DOHH2 (cell line): ENCODE measurements at regions not wholly inside any gene's neighbourhood (a gene's known extent, or its start where the extent isn't known, plus 50 kb on each side); places are given as distances from the start of the nearest gene placed in this dataset.

Experiments
- H3F3A ChIP-seq: fragments of 200-600 bp; sonication (generic), shearing (Covaris generic); 2 replicates; pipeline ENCODE4 v1.6.0; 2016; ENCODE audit warnings: antibody characterized with exemption, mild to moderate bottlenecking; ENCODE audit not compliant: control insufficient read depth, insufficient read depth
- H3K27ac ChIP-seq: fragments of 200-600 bp; sonication (generic); 2 replicates; pipeline ENCODE4 v1.5.1; 2014; ENCODE audit warnings: low read depth, mild to moderate bottlenecking, low read length, moderate library complexity
- H3K27me3 ChIP-seq: fragments of 200-600 bp; sonication (generic); 2 replicates; pipeline ENCODE4 v1.6.1; 2014; ENCODE audit warnings: mild to moderate bottlenecking, low read length, mixed read lengths; ENCODE audit not compliant: control insufficient read depth
- H3K36me3 ChIP-seq: fragments of 200-600 bp; sonication (generic); 2 replicates; pipeline ENCODE4 v1.6.1; 2014; ENCODE audit warnings: mild to moderate bottlenecking, low read length, moderate library complexity, mixed read lengths; ENCODE audit not compliant: control insufficient read depth
- H3K4me1 ChIP-seq: fragments of 200-600 bp; sonication (generic); 2 replicates; pipeline ENCODE4 v1.6.1; 2014; ENCODE audit warnings: mild to moderate bottlenecking, low read length, mixed read lengths; ENCODE audit not compliant: control insufficient read depth
- H3K4me2 ChIP-seq: fragments of 200-600 bp; sonication (generic); 2 replicates; pipeline ENCODE4 v1.6.0; 2014; ENCODE audit warnings: mild to moderate bottlenecking, low read length, moderate library complexity
- H3K4me3 ChIP-seq: fragments of 200-600 bp; sonication (generic); 2 replicates; pipeline ENCODE4 v1.5.1; 2014; ENCODE audit warnings: mild to moderate bottlenecking, low read length, mixed read lengths
- H3K79me2 ChIP-seq: fragments of 200-600 bp; sonication (generic); 2 replicates; pipeline ENCODE4 v1.6.1; 2014; ENCODE audit warnings: mild to moderate bottlenecking, low read length, mixed read lengths; ENCODE audit not compliant: control insufficient read depth
- H3K9me2 ChIP-seq: fragments of 200-600 bp; sonication (generic); replicated peaks from 2 replicates; pipeline ENCODE4 v1.6.1; 2014; ENCODE audit warnings: mild to moderate bottlenecking, low read length, mixed read lengths; ENCODE audit not compliant: control insufficient read depth
- H3K9me3 ChIP-seq: fragments of 200-600 bp; sonication (generic); 2 replicates; pipeline ENCODE4 v1.6.1; 2014; ENCODE audit warnings: antibody characterized with exemption, low read length, mixed read lengths; ENCODE audit not compliant: control insufficient read depth, insufficient read depth
- H4K20me1 ChIP-seq: fragments of 200-600 bp; sonication (generic); 2 replicates; pipeline ENCODE4 v1.6.0; 2014; ENCODE audit warnings: low read depth, mild to moderate bottlenecking, antibody characterized with exemption, low read length, moderate library complexity; ENCODE audit not compliant: control insufficient read depth, insufficient read depth
- EZH2phosphoT487 ChIP-seq: fragments of 200-600 bp; sonication (generic); IDR thresholded peaks from 2 replicates; pipeline ENCODE4 v1.6.1; 2017; ENCODE audit warnings: borderline replicate concordance, mild to moderate bottlenecking, antibody characterized with exemption, low read length, moderate library complexity, mixed read lengths
- TF ChIP-seq, protein P1 (sequence below): fragments of 200-600 bp; sonication (generic); IDR thresholded peaks from one replicate; pipeline ENCODE4 v1.5.1; 2014; ENCODE audit warnings: antibody characterized with exemption, mild to moderate bottlenecking, low read depth, low read length; ENCODE audit not compliant: poor library complexity, severe bottlenecking

DNA sequence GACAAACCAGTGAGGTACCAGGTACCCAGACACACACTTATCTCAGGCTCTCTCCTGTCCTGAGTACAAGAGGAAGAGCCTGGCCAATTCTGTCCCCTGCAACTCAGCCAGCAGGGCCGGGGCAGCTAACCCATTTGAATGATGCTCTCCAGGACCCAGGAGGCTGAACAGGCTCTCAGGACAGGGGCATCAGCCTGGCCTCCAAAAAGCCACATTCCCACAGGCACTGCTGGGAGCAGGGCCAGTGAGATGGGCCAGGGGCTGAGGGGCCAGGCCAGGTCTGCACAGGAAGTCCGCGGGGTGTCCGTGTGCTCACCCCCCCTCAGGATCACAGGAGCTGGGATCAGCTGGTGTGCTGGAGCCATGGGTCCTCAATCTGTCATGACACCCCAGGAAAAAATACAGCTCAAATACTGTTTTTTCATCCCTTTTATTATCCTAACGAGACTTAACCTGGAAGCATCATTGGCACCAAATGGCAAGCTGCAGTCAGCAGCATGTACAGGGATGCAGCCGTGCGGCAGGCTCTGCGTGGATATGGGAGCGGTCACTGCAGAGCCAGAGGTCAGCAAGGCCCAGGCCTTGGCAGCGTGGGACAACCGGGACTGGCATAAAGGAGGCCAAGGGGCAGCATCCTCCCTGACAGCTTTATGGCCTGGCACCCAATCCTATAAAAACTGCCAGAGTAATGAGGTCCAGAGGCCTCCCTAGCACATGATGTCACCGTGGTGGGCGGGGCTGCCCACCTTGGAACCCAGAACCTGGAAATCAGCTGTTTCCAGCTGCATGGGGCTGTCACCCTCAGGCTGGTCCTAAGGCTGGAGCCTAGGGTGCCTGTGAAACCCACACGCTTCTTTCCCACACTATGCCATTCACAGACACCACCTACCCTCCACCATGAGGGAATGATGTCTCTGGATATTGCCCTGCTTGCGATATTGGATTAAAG is 276.7 kb downstream of the C16orf95 start:
- no peak overlapping the region for H3K27ac ChIP-seq
- no peaks in the 10 kb centered on the region; the same call in 1 of the 2 replicates for H3K27me3 ChIP-seq
- H3K36me3 ChIP-seq = no peaks in the 10 kb centered on the region
- H3F3A ChIP-seq = no peaks in the 10 kb centered on the region
- H4K20me1 ChIP-seq = no peaks in the 10 kb centered on the region
- no peak for TF ChIP-seq EZH2phosphoT487
- TF ChIP-seq, protein P1, sequence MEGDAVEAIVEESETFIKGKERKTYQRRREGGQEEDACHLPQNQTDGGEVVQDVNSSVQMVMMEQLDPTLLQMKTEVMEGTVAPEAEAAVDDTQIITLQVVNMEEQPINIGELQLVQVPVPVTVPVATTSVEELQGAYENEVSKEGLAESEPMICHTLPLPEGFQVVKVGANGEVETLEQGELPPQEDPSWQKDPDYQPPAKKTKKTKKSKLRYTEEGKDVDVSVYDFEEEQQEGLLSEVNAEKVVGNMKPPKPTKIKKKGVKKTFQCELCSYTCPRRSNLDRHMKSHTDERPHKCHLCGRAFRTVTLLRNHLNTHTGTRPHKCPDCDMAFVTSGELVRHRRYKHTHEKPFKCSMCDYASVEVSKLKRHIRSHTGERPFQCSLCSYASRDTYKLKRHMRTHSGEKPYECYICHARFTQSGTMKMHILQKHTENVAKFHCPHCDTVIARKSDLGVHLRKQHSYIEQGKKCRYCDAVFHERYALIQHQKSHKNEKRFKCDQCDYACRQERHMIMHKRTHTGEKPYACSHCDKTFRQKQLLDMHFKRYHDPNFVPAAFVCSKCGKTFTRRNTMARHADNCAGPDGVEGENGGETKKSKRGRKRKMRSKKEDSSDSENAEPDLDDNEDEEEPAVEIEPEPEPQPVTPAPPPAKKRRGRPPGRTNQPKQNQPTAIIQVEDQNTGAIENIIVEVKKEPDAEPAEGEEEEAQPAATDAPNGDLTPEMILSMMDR = no peak
- H3K4me1 ChIP-seq = no peaks in the 10 kb centered on the region
- no peak overlapping the region for H3K4me2 ChIP-seq
- no peaks in the 10 kb centered on the region for H3K9me2 ChIP-seq
- H3K4me3 ChIP-seq = no peak overlapping the region
- H3K9me3 ChIP-seq = no peaks in the 10 kb centered on the region
- H3K79me2 ChIP-seq = no peaks in the 10 kb centered on the region

DNA sequence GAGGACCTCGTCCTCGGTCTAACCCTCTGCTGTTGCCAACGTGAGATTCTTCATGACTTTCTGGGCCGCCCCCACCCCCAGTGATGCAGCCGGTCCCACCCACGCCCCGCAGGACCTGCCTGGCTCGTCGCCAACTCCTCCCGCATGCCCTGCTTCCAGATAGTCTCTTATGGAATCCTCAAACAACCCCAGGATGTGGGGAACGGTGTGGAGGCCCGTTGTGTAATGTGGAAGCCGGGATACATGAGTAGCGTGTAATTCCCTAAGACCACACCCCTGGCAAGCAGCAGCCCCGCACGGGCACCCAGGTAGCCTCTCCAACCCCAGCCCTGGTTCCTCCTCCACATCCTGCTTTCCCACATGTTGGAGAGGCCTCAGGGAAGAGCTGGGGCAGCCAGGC is 275.9 kb downstream of the C16orf95 start:
- H3K36me3 ChIP-seq = no peaks in the 10 kb centered on the region
- H4K20me1 ChIP-seq = no peaks in the 10 kb centered on the region
- no peak overlapping the region for H3K4me3 ChIP-seq
- no peaks in the 10 kb centered on the region for H3F3A ChIP-seq
- no peak for TF ChIP-seq EZH2phosphoT487
- TF ChIP-seq, protein P1 = no peak
- H3K27me3 ChIP-seq = no peaks in the 10 kb centered on the region; the same call in 1 of the 2 replicates
- H3K9me3 ChIP-seq = no peaks in the 10 kb centered on the region
- H3K4me1 ChIP-seq = no peaks in the 10 kb centered on the region
- H3K4me2 ChIP-seq = no peak overlapping the region
- no peaks in the 10 kb centered on the region for H3K9me2 ChIP-seq
- H3K27ac ChIP-seq = no peak overlapping the region
- no peaks in the 10 kb centered on the region for H3K79me2 ChIP-seq

DNA sequence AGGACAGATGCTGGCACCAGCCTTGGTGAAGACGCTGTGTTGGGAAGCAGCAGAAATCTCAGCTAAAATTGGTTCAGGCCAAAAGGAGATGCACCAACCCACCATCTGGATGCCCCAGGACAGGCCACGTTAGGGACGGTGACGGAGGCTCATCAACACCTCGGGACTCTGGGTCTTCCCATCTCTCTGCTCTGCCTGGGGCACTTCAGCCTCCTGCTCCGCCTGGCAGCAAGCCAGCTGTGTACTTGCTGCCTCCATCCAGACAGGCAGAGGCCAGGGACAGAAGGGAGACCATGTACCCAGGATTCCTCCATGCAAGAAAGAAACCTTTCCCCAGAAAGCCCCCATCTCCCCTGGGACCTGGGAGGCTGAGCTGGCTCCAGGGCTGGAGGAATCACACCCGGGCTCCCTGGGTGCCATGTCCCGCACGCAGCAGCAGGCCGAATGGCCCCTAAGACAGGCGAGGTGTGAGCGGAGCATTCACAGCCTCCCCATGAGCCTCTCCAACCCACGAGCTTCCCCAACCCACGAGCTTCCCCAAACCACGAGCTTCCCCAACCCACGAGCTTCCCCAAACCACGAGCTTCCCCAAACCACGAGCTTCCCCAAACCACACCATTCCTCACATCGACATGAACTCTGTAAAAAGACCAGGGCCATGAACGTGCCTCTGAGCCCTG is 274.5 kb downstream of the C16orf95 start:
- no peaks in the 10 kb centered on the region for H4K20me1 ChIP-seq
- no peaks in the 10 kb centered on the region for H3K9me3 ChIP-seq
- no peaks in the 10 kb centered on the region for H3F3A ChIP-seq
- TF ChIP-seq, protein P1 = no peak
- no peak for TF ChIP-seq EZH2phosphoT487
- H3K36me3 ChIP-seq = no peaks in the 10 kb centered on the region
- no peak overlapping the region for H3K4me3 ChIP-seq
- no peak overlapping the region for H3K27ac ChIP-seq
- no peaks in the 10 kb centered on the region; the same call in 1 of the 2 replicates for H3K27me3 ChIP-seq
- no peak overlapping the region for H3K4me2 ChIP-seq
- H3K9me2 ChIP-seq = no peaks in the 10 kb centered on the region
- no peaks in the 10 kb centered on the region for H3K79me2 ChIP-seq
- H3K4me1 ChIP-seq = no peaks in the 10 kb centered on the region
